ENCODE measurements at regions not wholly inside any gene's neighbourhood (a gene's known extent, or its start where the extent isn't known, plus 50 kb on each side); places are given as distances from the start of the nearest gene placed in this dataset.
"Not testable (repeated sequence)": the region's sequence is repeated elsewhere in the genome, so short reads cannot be mapped to it uniquely, and the experiment has no call there.

GRCh38 chr7:52340067-52340466, 695.4 kb upstream of the POM121L12 start:
- H3K27ac Mint-ChIP-seq: no peak overlapping the region
- H3K4me3 Mint-ChIP-seq: no peak overlapping the region
- no peak for ATAC-seq
- H3K27me3 Mint-ChIP-seq: no peaks in the 10 kb centered on the region
- peaks cover 12% of the 10 kb centered on the region for H3K9me3 Mint-ChIP-seq
- no peaks in the 10 kb centered on the region for H3K4me1 Mint-ChIP-seq
- no peaks in the 10 kb centered on the region for H3K36me3 Mint-ChIP-seq

- H3K27ac Mint-ChIP-seq, H3K9me3 Mint-ChIP-seq, ATAC-seq, H3K27me3 Mint-ChIP-seq, H3K4me3 Mint-ChIP-seq, H3K4me1 Mint-ChIP-seq, H3K36me3 Mint-ChIP-seq: not testable (repeated sequence)
These were observed 707.1 kb upstream of the POM121L12 start for GRCh38 chr7:52328328-52328727.

- no peaks in the 10 kb centered on the region for H3K4me1 Mint-ChIP-seq
- H3K4me3 Mint-ChIP-seq: no peak overlapping the region
- no peaks in the 10 kb centered on the region for H3K36me3 Mint-ChIP-seq
- H3K27me3 Mint-ChIP-seq: no peaks in the 10 kb centered on the region
- ATAC-seq: no peak
- H3K27ac Mint-ChIP-seq: no peak overlapping the region
- H3K9me3 Mint-ChIP-seq: peaks cover 11% of the 10 kb centered on the region
These were observed 710.2 kb upstream of the POM121L12 start for GRCh38 chr7:52325237-52325636.

- ATAC-seq: no peak
- Mint-ChIP-seq H3K36me3 (no peaks in the 10 kb centered on the region), H3K9me3 (peaks cover 14% of the 10 kb centered on the region), H3K27ac (no peak overlapping the region), H3K4me1 (no peaks in the 10 kb centered on the region), H3K4me3 (no peak overlapping the region), H3K27me3 (no peaks in the 10 kb centered on the region)
These were observed 712.2 kb upstream of the POM121L12 start for GRCh38 chr7:52323202-52323746.

GRCh38 chr7:52320610-52321009, 714.8 kb upstream of the POM121L12 start:
- H3K4me1 Mint-ChIP-seq: no peaks in the 10 kb centered on the region
- peaks cover 12% of the 10 kb centered on the region for H3K9me3 Mint-ChIP-seq
- H3K27ac Mint-ChIP-seq: no peak overlapping the region
- H3K36me3 Mint-ChIP-seq: no peaks in the 10 kb centered on the region
- ATAC-seq: no peak
- no peak overlapping the region for H3K4me3 Mint-ChIP-seq
- no peaks in the 10 kb centered on the region for H3K27me3 Mint-ChIP-seq

GRCh38 chr7:52317921-52318320, 717.5 kb upstream of the POM121L12 start:
- H3K4me1 Mint-ChIP-seq: no peaks in the 10 kb centered on the region
- ATAC-seq: no peak

GRCh38 chr7:52311886-52312285, 723.5 kb upstream of the POM121L12 start:
- no peaks in the 10 kb centered on the region for H3K36me3 Mint-ChIP-seq
- H3K27ac Mint-ChIP-seq: no peak overlapping the region
- peaks cover 3% of the 10 kb centered on the region for H3K9me3 Mint-ChIP-seq
- H3K27me3 Mint-ChIP-seq: no peaks in the 10 kb centered on the region
- H3K4me3 Mint-ChIP-seq: no peak overlapping the region
- no peaks in the 10 kb centered on the region for H3K4me1 Mint-ChIP-seq
- ATAC-seq: no peak

More at GRCh38 chr7:52317921-52318320, 717.5 kb upstream of the POM121L12 start:
- no peak overlapping the region for H3K4me3 Mint-ChIP-seq
- no peaks in the 10 kb centered on the region for H3K36me3 Mint-ChIP-seq
- H3K27me3 Mint-ChIP-seq: no peaks in the 10 kb centered on the region
- H3K9me3 Mint-ChIP-seq: peaks cover 5% of the 10 kb centered on the region
- no peak overlapping the region for H3K27ac Mint-ChIP-seq

GRCh38 chr7:52309631-52310030, 725.8 kb upstream of the POM121L12 start:
- no peaks in the 10 kb centered on the region for H3K36me3 Mint-ChIP-seq
- no peak for ATAC-seq
- H3K9me3 Mint-ChIP-seq: peaks cover 3% of the 10 kb centered on the region
- no peak overlapping the region for H3K27ac Mint-ChIP-seq
- no peak overlapping the region for H3K4me3 Mint-ChIP-seq
- no peaks in the 10 kb centered on the region for H3K27me3 Mint-ChIP-seq
- no peaks in the 10 kb centered on the region for H3K4me1 Mint-ChIP-seq

GRCh38 chr7:52302765-52303520, 732.5 kb upstream of the POM121L12 start:
- no peaks in the 10 kb centered on the region for H3K27me3 Mint-ChIP-seq
- H3K4me1 Mint-ChIP-seq: no peaks in the 10 kb centered on the region
- no peak overlapping the region for H3K27ac Mint-ChIP-seq
- no peak overlapping the region for H3K4me3 Mint-ChIP-seq
- H3K9me3 Mint-ChIP-seq: peaks cover 3% of the 10 kb centered on the region
- ATAC-seq: no peak
- no peaks in the 10 kb centered on the region for H3K36me3 Mint-ChIP-seq

- Mint-ChIP-seq H3K4me1 (no peaks in the 10 kb centered on the region), H3K9me3 (peaks cover 5% of the 10 kb centered on the region), H3K27ac (no peak overlapping the region), H3K4me3 (no peak overlapping the region), H3K36me3 (no peaks in the 10 kb centered on the region), H3K27me3 (no peaks in the 10 kb centered on the region)
- no peak for ATAC-seq
These were observed 738.3 kb upstream of the POM121L12 start for GRCh38 chr7:52297128-52297527.

GRCh38 chr7:52294942-52295341, 740.5 kb upstream of the POM121L12 start:
- ATAC-seq: no peak
- Mint-ChIP-seq H3K9me3 (peaks cover 6% of the 10 kb centered on the region), H3K4me3 (no peak overlapping the region), H3K4me1 (no peaks in the 10 kb centered on the region), H3K27me3 (no peaks in the 10 kb centered on the region), H3K36me3 (no peaks in the 10 kb centered on the region), H3K27ac (no peak overlapping the region)

- Mint-ChIP-seq H3K9me3 (peaks cover 3% of the 10 kb centered on the region), H3K36me3 (no peaks in the 10 kb centered on the region), H3K4me3 (no peak overlapping the region), H3K4me1 (no peaks in the 10 kb centered on the region), H3K27me3 (no peaks in the 10 kb centered on the region), H3K27ac (no peak overlapping the region)
- ATAC-seq: no peak
These were observed 746.2 kb upstream of the POM121L12 start for GRCh38 chr7:52289247-52289646.

- peaks cover 7% of the 10 kb centered on the region for H3K9me3 Mint-ChIP-seq
- H3K36me3 Mint-ChIP-seq: no peaks in the 10 kb centered on the region
- no peak for ATAC-seq
- H3K27me3 Mint-ChIP-seq: no peaks in the 10 kb centered on the region
- H3K27ac Mint-ChIP-seq: no peak overlapping the region
- H3K4me1 Mint-ChIP-seq: no peaks in the 10 kb centered on the region
- no peak overlapping the region for H3K4me3 Mint-ChIP-seq
These were observed 747.7 kb upstream of the POM121L12 start for GRCh38 chr7:52287698-52288097.

GRCh38 chr7:52285689-52286088, 749.7 kb upstream of the POM121L12 start:
- Mint-ChIP-seq H3K27ac (no peak overlapping the region), H3K4me3 (no peak overlapping the region), H3K27me3 (no peaks in the 10 kb centered on the region), H3K4me1 (no peaks in the 10 kb centered on the region), H3K36me3 (no peaks in the 10 kb centered on the region), H3K9me3 (peaks cover 6% of the 10 kb centered on the region)
- ATAC-seq: no peak

- H3K4me3 Mint-ChIP-seq: no peak overlapping the region
- no peaks in the 10 kb centered on the region for H3K27me3 Mint-ChIP-seq
- no peaks in the 10 kb centered on the region for H3K36me3 Mint-ChIP-seq
- H3K27ac Mint-ChIP-seq: no peak overlapping the region
- H3K9me3 Mint-ChIP-seq: peaks cover 6% of the 10 kb centered on the region
- no peaks in the 10 kb centered on the region for H3K4me1 Mint-ChIP-seq
- ATAC-seq: no peak
These were observed 752.1 kb upstream of the POM121L12 start for GRCh38 chr7:52283335-52283734.
